A549 (cell line): ENCODE measurements at regions not wholly inside any gene's neighbourhood (a gene's known extent, or its start where the extent isn't known, plus 50 kb on each side); places are given as distances from the start of the nearest gene placed in this dataset.
A peak's percentile ranks its signal among the peaks of the same experiment; 100 is the strongest.

Experiments used
- ATAC-seq, 2 experiments: fragments of 200-7000 bp in 1 of 2; fragments of >200 bp in 1 of 2; cut with Nextera tagmentation in 1 of 2; cut with Tn5 transposase in 1 of 2; 3 replicates each; pipeline versions ENCODE4 v1.8.0 to v1.9.1; 2018 to 2020; ENCODE audit warnings: mild to moderate bottlenecking in 1 of 2, moderate library complexity in 1 of 2
- CTCF ChIA-PET: fragments of 300-600 bp; sonication (Branson Sonifier 250); formaldehyde crosslinking; extraction: SDS; loops from one replicate; lab custom pipeline; 2021; ENCODE audit warnings: antibody characterized with exemption, inconsistent platforms; lab: Yijun Ruan, JAX
- POLR2A ChIA-PET: fragments of 350-600 bp; formaldehyde crosslinking; extraction: SDS; loops from one replicate; lab custom pipeline; 2021; ENCODE audit warnings: antibody characterized with exemption, inconsistent platforms; lab: Yijun Ruan, JAX
- DNase-seq, 2 experiments: peaks; one replicate each; pipeline versions ENCODE4 v3.0.0 to v3.0.0-alpha.2; 2011 to 2016; ENCODE audit warnings: low read depth in 1 of 2, low spot score in 1 of 2
- FAIRE-seq: peaks from 2 replicates; lab custom pipeline; 2011; peaks lifted over from hg19 to GRCh38; lab: Jason Lieb, UNC
- H3K27ac ChIP-seq, 2 experiments: fragments of >200 bp; sonication (Bioruptor Twin); formaldehyde crosslinking; 3 replicates each; pipeline ENCODE4 v1.5.1; 2016 to 2017
- H3K4me1 ChIP-seq: fragments of >200 bp; sonication (Bioruptor Twin); formaldehyde crosslinking; 3 replicates; pipeline ENCODE4 v1.6.1; 2016
- H3K4me2 ChIP-seq: fragments of >200 bp; sonication (Bioruptor Twin); formaldehyde crosslinking; 3 replicates; pipeline ENCODE4 v1.6.1; 2016
- H3K4me3 ChIP-seq: fragments of >200 bp; sonication (Bioruptor Twin); formaldehyde crosslinking; 3 replicates; pipeline ENCODE4 v1.5.1; 2016
- H3K9me3 ChIP-seq: fragments of >200 bp; sonication (Bioruptor Twin); formaldehyde crosslinking; 3 replicates; pipeline ENCODE4 v1.6.1; 2016
- CBX2 ChIP-seq: fragments of 200-600 bp; sonication (generic); IDR thresholded peaks from 2 replicates; pipeline ENCODE4 v1.6.1; 2016; ENCODE audit warnings: low read depth, mild to moderate bottlenecking, borderline replicate concordance
- CBX8 ChIP-seq: fragments of 200-600 bp; sonication (generic); IDR thresholded peaks from 2 replicates; pipeline ENCODE4 v1.6.1; 2016
- CEBPB ChIP-seq, 2 experiments: fragments of >200 bp in 1 of 2; sonication (Bioruptor Twin) in 1 of 2; formaldehyde crosslinking in 1 of 2; IDR thresholded peaks; 2 replicates each; pipeline ENCODE4 v1.6.1; 2012 to 2016
- ESRRA ChIP-seq: fragments of 150-350 bp; IDR thresholded peaks from 2 replicates; pipeline ENCODE4 v1.6.1; 2014; ENCODE audit warnings: mild to moderate bottlenecking, low read length, borderline replicate concordance
- GATA3 ChIP-seq: IDR thresholded peaks from 2 replicates; pipeline ENCODE4 v1.6.1; 2012; ENCODE audit warnings: borderline replicate concordance
- HDAC2 ChIP-seq: fragments of 200-600 bp; sonication (generic); IDR thresholded peaks from 2 replicates; pipeline ENCODE4 v1.6.1; 2016
- HEYL ChIP-seq: fragments of 250-450 bp; sonication (Bioruptor Pico); IDR thresholded peaks from 2 replicates; pipeline ENCODE4 v1.8.0; 2021; ENCODE audit warnings: mild to moderate bottlenecking, moderate library complexity
- HOXB13 ChIP-seq: fragments of 250-450 bp; sonication (Bioruptor Pico); IDR thresholded peaks from 2 replicates; pipeline ENCODE4 v1.5.0; 2020; ENCODE audit warnings: low read depth, mild to moderate bottlenecking, moderate library complexity
- HOXB5 ChIP-seq: fragments of 250-450 bp; sonication (Bioruptor Pico); IDR thresholded peaks from 2 replicates; pipeline ENCODE4 v1.5.0; 2020; ENCODE audit warnings: mild to moderate bottlenecking, moderate library complexity
- MAFK ChIP-seq: fragments of 450-650 bp; IDR thresholded peaks from 2 replicates; pipeline ENCODE4 v1.6.1; 2014; ENCODE audit not compliant: partially characterized antibody
- MYC ChIP-seq: IDR thresholded peaks from 2 replicates; pipeline ENCODE4 v1.6.1; 2012; ENCODE audit warnings: mild to moderate bottlenecking, inconsistent platforms, low read length, improper control_type of control experiment, borderline replicate concordance
- NFE2L2 ChIP-seq: fragments of 150-350 bp; conservative IDR thresholded peaks from 2 replicates; pipeline ENCODE4 v1.6.1; 2014; ENCODE audit warnings: low read length
- NPAS2 ChIP-seq: fragments of 250-450 bp; sonication (Bioruptor Pico); IDR thresholded peaks from 2 replicates; pipeline ENCODE4 v1.8.0; 2022; ENCODE audit warnings: mild to moderate bottlenecking, moderate library complexity, borderline replicate concordance
- RAD21 ChIP-seq, 2 experiments: fragments of >200 bp in 1 of 2; sonication (Bioruptor Twin) in 1 of 2; formaldehyde crosslinking in 1 of 2; IDR thresholded peaks in 1 of 2; conservative IDR thresholded peaks in 1 of 2; 2 replicates in 1 of 2; 3 replicates in 1 of 2; pipeline ENCODE4 v1.6.1; 2012 to 2018; ENCODE audit warnings: inconsistent platforms in 1 of 2
- RFX5 ChIP-seq: fragments of 450-650 bp; IDR thresholded peaks from 2 replicates; pipeline ENCODE4 v1.7.1; 2014; ENCODE audit warnings: antibody characterized with exemption, mild to moderate bottlenecking, moderate library complexity
- RNF2 ChIP-seq: fragments of 200-600 bp; sonication (generic); IDR thresholded peaks from 2 replicates; pipeline ENCODE4 v1.6.1; 2016; ENCODE audit warnings: low read depth, mild to moderate bottlenecking, antibody characterized with exemption, moderate library complexity, borderline replicate concordance
- SMC3 ChIP-seq: fragments of >200 bp; sonication (Bioruptor Twin); formaldehyde crosslinking; IDR thresholded peaks from 3 replicates; pipeline ENCODE4 v1.6.1; 2018; ENCODE audit warnings: inconsistent platforms
- SREBF2 ChIP-seq: fragments of 450-650 bp; IDR thresholded peaks from 2 replicates; pipeline ENCODE4 v1.6.1; 2014; ENCODE audit warnings: mild to moderate bottlenecking, moderate library complexity
- TP53 ChIP-seq: fragments of 250-450 bp; sonication (Bioruptor Pico); IDR thresholded peaks from 2 replicates; pipeline ENCODE4 v1.5.0; 2021; ENCODE audit warnings: mild to moderate bottlenecking, moderate library complexity
- ZFP36 ChIP-seq: fragments of 450-650 bp; IDR thresholded peaks from 2 replicates; pipeline ENCODE4 v1.6.1; 2014; ENCODE audit warnings: borderline replicate concordance; ENCODE audit not compliant: partially characterized antibody
- WGBS: methylation state at CpG from one replicate; pipeline ENCODE4 v1.1.6; 2017; ENCODE audit errors: missing lambda C conversion rate; 5-methylcytosine and 5-hydroxymethylcytosine counted together
- TF ChIP-seq, protein P1 (sequence below): fragments of 250-450 bp; sonication (Bioruptor Pico); IDR thresholded peaks from 2 replicates; pipeline ENCODE4 v1.5.0; 2020; ENCODE audit warnings: low read depth, mild to moderate bottlenecking, moderate library complexity
- TF ChIP-seq, protein P2 (sequence below): fragments of 200-600 bp; sonication (generic); IDR thresholded peaks from 2 replicates; pipeline ENCODE4 v1.6.1; 2016; ENCODE audit warnings: antibody characterized with exemption, mild to moderate bottlenecking, moderate library complexity
- TF ChIP-seq, protein P3 (sequence below): IDR thresholded peaks from 2 replicates; pipeline ENCODE4 v1.6.1; 2012
- TF ChIP-seq, protein P4 (sequence below): fragments of 150-350 bp; IDR thresholded peaks from 2 replicates; pipeline ENCODE4 v1.6.1; 2014; ENCODE audit warnings: low read depth, mild to moderate bottlenecking, low read length

- DNase-seq = no peak
- TF ChIP-seq MAFK (no peak), ESRRA (no peak), CEBPB (IDR thresholded peaks at IDR 0.05) (0 out of 4 replicates have a peak, but pooled peaks of 1 of the 2 experiments have one; percentile 31)
- TF ChIP-seq, all 56 proteins: peak for 1
- Histone ChIP-seq H3K4me2 (no peak overlapping the region), H3K27ac (no peak overlapping the region), H3K4me3 (no peak overlapping the region), H3K9me3 (no peaks in the 10 kb centered on the region), H3K4me1 (no peaks in the 10 kb centered on the region)
- ChIA-PET POLR2A (no interaction called here), CTCF (no interaction called here)
- ATAC-seq (no peak), FAIRE-seq (no peak)
- 28% methylated on average over 16 of the region's 24 CpGs for WGBS
These were observed 116.0 kb downstream of the SOX1 start for GRCh38 chr13:112182846-112183531.

DNA sequence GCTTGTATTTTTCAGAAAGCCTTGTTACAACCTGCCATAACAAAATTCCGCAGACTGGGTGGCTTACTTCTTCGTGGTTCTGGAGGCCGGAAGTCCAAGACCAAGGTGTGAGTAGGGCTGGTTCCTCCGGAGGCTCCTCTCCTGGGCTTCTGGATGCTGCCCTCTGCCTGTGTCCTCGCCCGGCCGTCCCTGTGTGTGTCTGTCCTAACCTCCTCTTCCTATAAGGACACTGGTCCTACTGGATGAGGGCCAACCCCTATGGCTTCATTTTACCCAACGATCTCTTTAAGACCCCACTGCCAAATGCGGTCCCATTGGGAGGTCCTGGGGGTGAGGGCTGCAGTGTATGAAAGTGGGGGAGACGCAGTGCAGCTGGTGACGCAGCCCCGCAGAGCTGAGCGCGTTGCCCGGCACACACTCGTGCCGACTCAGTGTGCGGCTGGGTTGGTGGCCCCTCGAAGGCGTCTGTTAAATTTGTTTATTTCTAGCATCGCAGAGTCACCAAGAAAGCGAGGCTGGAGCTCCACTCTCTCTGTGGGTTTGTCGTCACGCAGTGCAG lies 116.7 kb downstream of the SOX1 start:
- H3K4me1 ChIP-seq = no peaks in the 10 kb centered on the region
- H3K9me3 ChIP-seq = no peaks in the 10 kb centered on the region
- no peak overlapping the region for H3K4me2 ChIP-seq
- POLR2A ChIA-PET = no interaction called here
- CTCF ChIA-PET = no interaction called here
- WGBS = 74% methylated on average over 17 of the region's 24 CpGs
- no peak for FAIRE-seq
- ATAC-seq = no peak
- TF ChIP-seq SMC3 (no peak), RNF2 (no peak), HOXB13 (CRISPR knock-in tag) (no peak), MAFK (no peak), TP53 (CRISPR knock-in tag) (no peak), RAD21 (conservative IDR thresholded peaks at IDR 0.05 in 1 of 2, IDR thresholded peaks at IDR 0.05 in 1 of 2) (no peak), GATA3 (no peak), RFX5 (no peak), HEYL (no peak)
- TF ChIP-seq, protein P1, sequence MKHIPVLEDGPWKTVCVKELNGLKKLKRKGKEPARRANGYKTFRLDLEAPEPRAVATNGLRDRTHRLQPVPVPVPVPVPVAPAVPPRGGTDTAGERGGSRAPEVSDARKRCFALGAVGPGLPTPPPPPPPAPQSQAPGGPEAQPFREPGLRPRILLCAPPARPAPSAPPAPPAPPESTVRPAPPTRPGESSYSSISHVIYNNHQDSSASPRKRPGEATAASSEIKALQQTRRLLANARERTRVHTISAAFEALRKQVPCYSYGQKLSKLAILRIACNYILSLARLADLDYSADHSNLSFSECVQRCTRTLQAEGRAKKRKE (CRISPR knock-in tag) = no peak
- TF ChIP-seq, protein P2, sequence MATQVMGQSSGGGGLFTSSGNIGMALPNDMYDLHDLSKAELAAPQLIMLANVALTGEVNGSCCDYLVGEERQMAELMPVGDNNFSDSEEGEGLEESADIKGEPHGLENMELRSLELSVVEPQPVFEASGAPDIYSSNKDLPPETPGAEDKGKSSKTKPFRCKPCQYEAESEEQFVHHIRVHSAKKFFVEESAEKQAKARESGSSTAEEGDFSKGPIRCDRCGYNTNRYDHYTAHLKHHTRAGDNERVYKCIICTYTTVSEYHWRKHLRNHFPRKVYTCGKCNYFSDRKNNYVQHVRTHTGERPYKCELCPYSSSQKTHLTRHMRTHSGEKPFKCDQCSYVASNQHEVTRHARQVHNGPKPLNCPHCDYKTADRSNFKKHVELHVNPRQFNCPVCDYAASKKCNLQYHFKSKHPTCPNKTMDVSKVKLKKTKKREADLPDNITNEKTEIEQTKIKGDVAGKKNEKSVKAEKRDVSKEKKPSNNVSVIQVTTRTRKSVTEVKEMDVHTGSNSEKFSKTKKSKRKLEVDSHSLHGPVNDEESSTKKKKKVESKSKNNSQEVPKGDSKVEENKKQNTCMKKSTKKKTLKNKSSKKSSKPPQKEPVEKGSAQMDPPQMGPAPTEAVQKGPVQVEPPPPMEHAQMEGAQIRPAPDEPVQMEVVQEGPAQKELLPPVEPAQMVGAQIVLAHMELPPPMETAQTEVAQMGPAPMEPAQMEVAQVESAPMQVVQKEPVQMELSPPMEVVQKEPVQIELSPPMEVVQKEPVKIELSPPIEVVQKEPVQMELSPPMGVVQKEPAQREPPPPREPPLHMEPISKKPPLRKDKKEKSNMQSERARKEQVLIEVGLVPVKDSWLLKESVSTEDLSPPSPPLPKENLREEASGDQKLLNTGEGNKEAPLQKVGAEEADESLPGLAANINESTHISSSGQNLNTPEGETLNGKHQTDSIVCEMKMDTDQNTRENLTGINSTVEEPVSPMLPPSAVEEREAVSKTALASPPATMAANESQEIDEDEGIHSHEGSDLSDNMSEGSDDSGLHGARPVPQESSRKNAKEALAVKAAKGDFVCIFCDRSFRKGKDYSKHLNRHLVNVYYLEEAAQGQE = no peak
- no peak for DNase-seq
- H3K27ac ChIP-seq = no peak overlapping the region
- H3K4me3 ChIP-seq = no peak overlapping the region

GRCh38 chr13:112184261-112184660 lies 117.3 kb downstream of the SOX1 start:
- WGBS = 0% methylated on average over 4 of the region's 14 CpGs
- ATAC-seq = no peak
- no peak for FAIRE-seq
- CTCF ChIA-PET = no interaction called here
- H3K4me1 ChIP-seq = no peaks in the 10 kb centered on the region
- no peaks in the 10 kb centered on the region for H3K9me3 ChIP-seq
- H3K4me2 ChIP-seq = no peak overlapping the region
- H3K4me3 ChIP-seq = no peak overlapping the region
- TF ChIP-seq HOXB13 (CRISPR knock-in tag) (no peak), CBX8 (no peak), HDAC2 (no peak), SREBF2 (no peak), NPAS2 (CRISPR knock-in tag) (no peak), MYC (no peak), ESRRA (no peak), ZFP36 (no peak), RFX5 (no peak), CBX2 (no peak), NFE2L2 (no peak), HOXB5 (CRISPR knock-in tag) (no peak)
- TF ChIP-seq, protein P3, sequence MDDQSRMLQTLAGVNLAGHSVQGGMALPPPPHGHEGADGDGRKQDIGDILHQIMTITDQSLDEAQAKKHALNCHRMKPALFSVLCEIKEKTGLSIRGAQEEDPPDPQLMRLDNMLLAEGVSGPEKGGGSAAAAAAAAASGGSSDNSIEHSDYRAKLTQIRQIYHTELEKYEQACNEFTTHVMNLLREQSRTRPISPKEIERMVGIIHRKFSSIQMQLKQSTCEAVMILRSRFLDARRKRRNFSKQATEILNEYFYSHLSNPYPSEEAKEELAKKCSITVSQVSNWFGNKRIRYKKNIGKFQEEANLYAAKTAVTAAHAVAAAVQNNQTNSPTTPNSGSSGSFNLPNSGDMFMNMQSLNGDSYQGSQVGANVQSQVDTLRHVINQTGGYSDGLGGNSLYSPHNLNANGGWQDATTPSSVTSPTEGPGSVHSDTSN = no peak
- TF ChIP-seq, protein P4, sequence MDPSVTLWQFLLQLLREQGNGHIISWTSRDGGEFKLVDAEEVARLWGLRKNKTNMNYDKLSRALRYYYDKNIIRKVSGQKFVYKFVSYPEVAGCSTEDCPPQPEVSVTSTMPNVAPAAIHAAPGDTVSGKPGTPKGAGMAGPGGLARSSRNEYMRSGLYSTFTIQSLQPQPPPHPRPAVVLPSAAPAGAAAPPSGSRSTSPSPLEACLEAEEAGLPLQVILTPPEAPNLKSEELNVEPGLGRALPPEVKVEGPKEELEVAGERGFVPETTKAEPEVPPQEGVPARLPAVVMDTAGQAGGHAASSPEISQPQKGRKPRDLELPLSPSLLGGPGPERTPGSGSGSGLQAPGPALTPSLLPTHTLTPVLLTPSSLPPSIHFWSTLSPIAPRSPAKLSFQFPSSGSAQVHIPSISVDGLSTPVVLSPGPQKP = no peak
- TF ChIP-seq, all 56 proteins: peak for 0
- no peak overlapping the region for H3K27ac ChIP-seq
- POLR2A ChIA-PET = no interaction called here
- DNase-seq = no peak
